Body of pancreas (tissue), 4 donors: ENCODE measurements at regions not wholly inside any gene's neighbourhood (a gene's known extent, or its start where the extent isn't known, plus 50 kb on each side); places are given as distances from the start of the nearest gene placed in this dataset.

Experiments
- ATAC-seq: fragments of 150-250 bp; one replicate; pipeline ENCODE4 v1.9.1; 2016
- DNase-seq, 4 donors: peaks; one replicate each; pipeline ENCODE4 v3.0.0-alpha.2; 2019
- H3K27ac ChIP-seq, 4 donors: fragments of 200-600 bp; sonication (generic); 1 replicate in 3 of 4; 2 replicates in 1 of 4; pipeline versions ENCODE4 v1.5.1 to v1.6.1; 2016 to 2019; ENCODE audit warnings: mild to moderate bottlenecking in 1 of 4, mixed read lengths in 1 of 4, moderate library complexity in 1 of 4
- H3K27me3 ChIP-seq, 2 donors: fragments of 200-600 bp; sonication (generic); one replicate each; pipeline ENCODE4 v1.6.0; 2016; ENCODE audit warnings: mild to moderate bottlenecking in 1 of 2
- H3K36me3 ChIP-seq, 2 donors: fragments of 200-600 bp; sonication (generic); replicated peaks in 1 of 2; 2 replicates each; pipeline ENCODE4 v1.5.1; 2016; ENCODE audit warnings: low read depth in 2 of 2; ENCODE audit not compliant: insufficient read depth in 1 of 2
- H3K4me1 ChIP-seq: fragments of 200-600 bp; sonication (generic); one replicate; pipeline ENCODE4 v1.6.0; 2016
- H3K4me3 ChIP-seq, 2 donors: fragments of 200-600 bp; sonication (generic); 1 replicate in 1 of 2; 2 replicates in 1 of 2; pipeline ENCODE4 v1.5.1; 2016 to 2019
- H3K9me3 ChIP-seq, 3 donors: fragments of 200-600 bp; sonication (generic); 1 replicate in 2 of 3; 2 replicates in 1 of 3; pipeline ENCODE4 v1.5.1; 2016
- CTCF ChIP-seq, 7 experiments: fragments of 450-650 bp in 4 of 7; fragments of 200-600 bp in 3 of 7; sonication (generic) in 3 of 7; IDR thresholded peaks; one replicate each; pipeline ENCODE4 v1.5.1; 2016 to 2019; ENCODE audit warnings: antibody characterized with exemption in 7 of 7
- POLR2A ChIP-seq, 3 donors: fragments of 450-650 bp; IDR thresholded peaks; one replicate each; pipeline ENCODE4 v1.6.1; 2016; ENCODE audit warnings: antibody characterized with exemption in 3 of 3, mild to moderate bottlenecking in 2 of 3
- WGBS, 2 donors: methylation state at CpG; one replicate each; pipeline ENCODE4 v1.1.5; 2017; 5-methylcytosine and 5-hydroxymethylcytosine counted together
- intact Hi-C: fragments of 100-400 bp; cut with DNase I; formaldehyde crosslinking; loops from one replicate; pipeline ENCODE4 v1.15.1; 2023

DNA sequence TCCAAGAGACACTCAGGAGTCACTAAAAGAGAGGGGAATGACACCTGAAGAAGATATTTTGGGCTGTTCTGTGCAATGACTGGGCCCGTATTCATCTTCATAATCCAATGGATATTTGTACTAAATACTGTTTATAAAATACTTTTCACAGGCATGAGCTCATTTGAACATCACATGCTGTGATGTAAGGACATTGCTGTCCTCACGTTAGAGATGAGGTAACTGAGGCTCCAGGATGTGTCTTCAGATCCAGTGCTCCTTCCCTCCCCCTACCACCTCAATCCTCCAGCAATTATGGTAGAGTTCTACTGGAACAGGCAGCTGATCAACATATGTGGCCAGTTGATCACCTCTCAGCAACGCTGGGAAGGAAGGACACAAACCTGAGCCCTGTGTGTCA, 139.4 kb upstream of the OSMR start:
- Histone ChIP-seq H3K4me1 (no peaks in the 10 kb centered on the region), H3K4me3 (no peak overlapping the region), H3K27ac (no peak overlapping the region), H3K36me3 (no peaks in the 10 kb centered on the region), H3K9me3 (no peaks in the 10 kb centered on the region), H3K27me3 (no peaks in the 10 kb centered on the region)
- intact Hi-C loops, result no loop called here
- TF ChIP-seq CTCF (IDR thresholded peaks at IDR 0.05) (no peak), POLR2A (IDR thresholded peaks at IDR 0.05) (no peak)
- no peak for DNase-seq
- no peak for ATAC-seq
- WGBS, 2 donors, result 75 to 88% methylated on average over 3 of the region's 3 CpGs

- 54 to 66% methylated on average over 10 of the region's 10 CpGs for WGBS, 2 donors
- ATAC-seq, result no peak
Observed at GRCh38 chr5:38707352-38708210, 138.2 kb upstream of the OSMR start.

GRCh38 chr5:38709678-38710306, 136.0 kb upstream of the OSMR start:
- Histone ChIP-seq H3K4me1 (no peaks in the 10 kb centered on the region), H3K9me3 (no peaks in the 10 kb centered on the region), H3K27me3 (no peaks in the 10 kb centered on the region), H3K27ac (no peak overlapping the region), H3K4me3 (no peak overlapping the region), H3K36me3 (no peaks in the 10 kb centered on the region)
- no peak for TF ChIP-seq POLR2A (IDR thresholded peaks at IDR 0.05)
- no peak for TF ChIP-seq CTCF (IDR thresholded peaks at IDR 0.05)
- 47 to 63% methylated on average over 2 of the region's 2 CpGs for WGBS, 2 donors
- DNase-seq (no peak), ATAC-seq (no peak)
- intact Hi-C loops, result no loop called here

More at GRCh38 chr5:38707352-38708210, 138.2 kb upstream of the OSMR start:
- Histone ChIP-seq H3K27me3 (no peaks in the 10 kb centered on the region), H3K4me3 (no peak overlapping the region), H3K27ac (no peak overlapping the region), H3K36me3 (no peaks in the 10 kb centered on the region), H3K9me3 (no peaks in the 10 kb centered on the region), H3K4me1 (no peaks in the 10 kb centered on the region)
- no peak for DNase-seq
- intact Hi-C loops, result no loop called here
- TF ChIP-seq POLR2A (IDR thresholded peaks at IDR 0.05) (no peak), CTCF (IDR thresholded peaks at IDR 0.05) (no peak)

GRCh38 chr5:38710627-38711026, 135.2 kb upstream of the OSMR start:
- H3K9me3 ChIP-seq, result no peaks in the 10 kb centered on the region
- TF ChIP-seq POLR2A (IDR thresholded peaks at IDR 0.05), result no peak
- H3K27ac ChIP-seq, result no peak overlapping the region
- WGBS, 2 donors, result 73 to 83% methylated on average over 2 of the region's 2 CpGs
- ATAC-seq (no peak), DNase-seq (no peak)
- H3K4me1 ChIP-seq, result no peaks in the 10 kb centered on the region
- H3K36me3 ChIP-seq, result no peaks in the 10 kb centered on the region
- intact Hi-C loops, result no loop called here
- no peaks in the 10 kb centered on the region for H3K27me3 ChIP-seq
- no peak overlapping the region for H3K4me3 ChIP-seq

GRCh38 chr5:38712391-38712790, 133.4 kb upstream of the OSMR start:
- Histone ChIP-seq H3K27me3 (no peaks in the 10 kb centered on the region), H3K36me3 (no peaks in the 10 kb centered on the region), H3K4me3 (no peak overlapping the region), H3K4me1 (no peaks in the 10 kb centered on the region), H3K9me3 (no peaks in the 10 kb centered on the region), H3K27ac (no peak overlapping the region)
- intact Hi-C loops, result no loop called here
- TF ChIP-seq CTCF (IDR thresholded peaks at IDR 0.05) (no peak), POLR2A (IDR thresholded peaks at IDR 0.05) (no peak)
- DNase-seq, result no peak
- no peak for ATAC-seq
- WGBS, 2 donors, result 72 to 83% methylated on average over 3 of the region's 3 CpGs
